Psoas muscle (tissue), 7 donors: ENCODE measurements at regions not wholly inside any gene's neighbourhood (a gene's known extent, or its start where the extent isn't known, plus 50 kb on each side); places are given as distances from the start of the nearest gene placed in this dataset.

Experiments used
- ATAC-seq, 4 donors: fragments of 200-7000 bp; cut with Tn5 transposase; one replicate each; pipeline ENCODE4 v1.9.1; 2020; ENCODE audit warnings: moderate library complexity in 3 of 4, mild to moderate bottlenecking in 2 of 4
- DNase-seq, 2 donors: peaks; one replicate each; pipeline ENCODE4 v3.0.0-alpha.2; 2020
- H3K27ac ChIP-seq: fragments of 200-600 bp; one replicate; pipeline ENCODE4 v1.8.0; 2022
- H3K27me3 ChIP-seq, 3 donors: fragments of 200-600 bp in 1 of 3; one replicate each; pipeline versions ENCODE4 v1.6.1 to v1.8.0; 2013 to 2022; ENCODE audit warnings: low read length in 2 of 3, mild to moderate bottlenecking in 2 of 3, moderate library complexity in 1 of 3; ENCODE audit not compliant: insufficient read depth in 3 of 3
- H3K36me3 ChIP-seq, 2 donors: fragments of 200-600 bp in 1 of 2; one replicate each; pipeline versions ENCODE4 v1.6.1 to v1.8.0; 2013 to 2022; ENCODE audit warnings: low read depth in 1 of 2, mild to moderate bottlenecking in 1 of 2, moderate library complexity in 1 of 2; ENCODE audit not compliant: insufficient read depth in 1 of 2
- H3K4me1 ChIP-seq: fragments of 200-600 bp; one replicate; pipeline ENCODE4 v1.8.0; 2022
- H3K4me3 ChIP-seq: fragments of 200-600 bp; one replicate; pipeline ENCODE4 v1.8.0; 2022; ENCODE audit warnings: mild to moderate bottlenecking
- H3K9me3 ChIP-seq: fragments of 200-600 bp; one replicate; pipeline ENCODE4 v1.8.0; 2022
- WGBS, 3 donors: extraction: QIAGEN DNeasy Blood & Tissue Kit; methylation state at CpG; one replicate each; pipeline versions ENCODE4 v1.1.6 to v1.1.7; 2013; 5-methylcytosine and 5-hydroxymethylcytosine counted together
- intact Hi-C, 2 donors: fragments of 100-400 bp; cut with DNase I; formaldehyde crosslinking; loops; one replicate each; pipeline versions ENCODE4 v1.11.0 to v1.14.2; 2022
- TF ChIP-seq, protein P1 (sequence below): fragments of 200-600 bp; IDR thresholded peaks from one replicate; pipeline ENCODE4 v1.8.0; 2022; ENCODE audit warnings: antibody characterized with exemption
- donor health status: healthy with polysubstance abuse.
- donor health status: DM: no; HTN: no; CAD: no; lungs with moderate emphysema.
- donor health status: Bipolar disorder and iron deficiency.
- donor health status: healthy.
- donor health status: DM: yes; HTN: yes; CAD: no.
- donor health status: DM: no; HTN: no; CAD: no.
- donor health status: DM: yes; HTN: yes; CAD: no.

DNA sequence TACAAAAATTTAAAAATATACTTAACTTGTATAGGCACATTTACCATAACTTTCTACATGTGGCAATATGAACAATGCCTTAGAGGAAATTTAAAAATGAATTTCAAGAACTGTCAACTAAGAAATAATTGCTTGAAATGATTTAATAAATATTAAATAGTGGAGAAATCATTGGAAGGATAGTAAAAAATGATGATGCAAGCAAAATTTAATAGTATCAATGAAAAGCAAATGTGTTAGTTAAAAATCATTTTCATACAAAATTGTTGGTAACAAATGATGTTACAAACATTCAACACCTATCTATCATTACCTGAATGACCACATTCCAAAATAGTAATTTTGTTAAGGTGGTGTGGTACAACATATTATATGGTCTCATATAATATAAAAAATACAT is 331.0 kb downstream of the HAO1 start:
- TF ChIP-seq, protein P1, sequence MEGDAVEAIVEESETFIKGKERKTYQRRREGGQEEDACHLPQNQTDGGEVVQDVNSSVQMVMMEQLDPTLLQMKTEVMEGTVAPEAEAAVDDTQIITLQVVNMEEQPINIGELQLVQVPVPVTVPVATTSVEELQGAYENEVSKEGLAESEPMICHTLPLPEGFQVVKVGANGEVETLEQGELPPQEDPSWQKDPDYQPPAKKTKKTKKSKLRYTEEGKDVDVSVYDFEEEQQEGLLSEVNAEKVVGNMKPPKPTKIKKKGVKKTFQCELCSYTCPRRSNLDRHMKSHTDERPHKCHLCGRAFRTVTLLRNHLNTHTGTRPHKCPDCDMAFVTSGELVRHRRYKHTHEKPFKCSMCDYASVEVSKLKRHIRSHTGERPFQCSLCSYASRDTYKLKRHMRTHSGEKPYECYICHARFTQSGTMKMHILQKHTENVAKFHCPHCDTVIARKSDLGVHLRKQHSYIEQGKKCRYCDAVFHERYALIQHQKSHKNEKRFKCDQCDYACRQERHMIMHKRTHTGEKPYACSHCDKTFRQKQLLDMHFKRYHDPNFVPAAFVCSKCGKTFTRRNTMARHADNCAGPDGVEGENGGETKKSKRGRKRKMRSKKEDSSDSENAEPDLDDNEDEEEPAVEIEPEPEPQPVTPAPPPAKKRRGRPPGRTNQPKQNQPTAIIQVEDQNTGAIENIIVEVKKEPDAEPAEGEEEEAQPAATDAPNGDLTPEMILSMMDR: no peak
- H3K4me3 ChIP-seq: no peak overlapping the region
- H3K27ac ChIP-seq: no peak overlapping the region
- DNase-seq (no peak), ATAC-seq (no peak)
- H3K9me3 ChIP-seq: no peaks in the 10 kb centered on the region
- intact Hi-C loops: no loop called here
- H3K36me3 ChIP-seq: no peaks in the 10 kb centered on the region
- H3K4me1 ChIP-seq: no peaks in the 10 kb centered on the region
- no peaks in the 10 kb centered on the region for H3K27me3 ChIP-seq

DNA sequence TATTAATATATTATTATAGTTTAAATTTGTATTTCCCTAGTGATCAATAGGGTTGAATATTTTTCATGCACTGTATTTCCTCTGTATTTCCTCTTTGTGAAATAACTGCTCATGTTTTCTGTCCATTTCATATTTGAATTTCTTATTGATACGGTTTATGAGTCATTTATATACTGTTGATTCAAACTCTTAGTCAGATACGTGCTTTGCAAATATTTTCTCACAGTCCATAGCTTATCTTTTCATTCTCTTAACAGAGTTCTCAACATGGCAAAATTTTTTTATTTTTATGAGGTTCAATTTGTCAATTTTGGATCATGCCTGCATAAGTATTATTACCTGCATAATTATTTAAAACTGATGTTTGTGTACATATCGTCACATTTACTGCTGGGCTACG is 329.6 kb downstream of the HAO1 start:
- intact Hi-C loops: no loop called here
- DNase-seq: no peak
- H3K4me1 ChIP-seq: no peaks in the 10 kb centered on the region
- H3K9me3 ChIP-seq: no peaks in the 10 kb centered on the region
- H3K27ac ChIP-seq: no peak overlapping the region
- no peaks in the 10 kb centered on the region for H3K27me3 ChIP-seq
- whole genome bisulfite sequencing, 3 donors: 60 to 68% (median 63%) methylated on average over 4 of the region's 4 CpGs
- no peak overlapping the region for H3K4me3 ChIP-seq
- no peaks in the 10 kb centered on the region for H3K36me3 ChIP-seq
- no peak for ATAC-seq
- TF ChIP-seq, protein P1: no peak

DNA sequence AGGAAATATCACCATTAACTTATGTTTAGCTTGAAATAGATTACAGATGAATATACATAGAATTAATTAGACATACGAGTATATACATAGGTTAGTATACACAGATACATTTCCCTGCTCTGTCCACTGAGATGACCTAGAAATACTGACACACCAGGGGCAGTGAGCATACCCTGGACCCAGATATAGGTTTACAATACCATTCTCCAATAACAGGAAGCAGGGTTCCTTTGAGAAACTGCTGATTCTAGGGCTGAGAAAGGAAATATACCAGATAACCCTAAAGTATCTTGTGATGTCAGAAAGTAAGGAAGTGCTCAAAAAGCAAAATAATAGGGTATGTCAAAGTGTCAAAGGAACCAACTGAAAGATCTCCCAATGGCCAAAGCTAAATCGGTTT is 322.5 kb downstream of the HAO1 start:
- Histone ChIP-seq H3K4me1 (no peaks in the 10 kb centered on the region), H3K9me3 (no peaks in the 10 kb centered on the region), H3K36me3 (no peaks in the 10 kb centered on the region), H3K4me3 (no peak overlapping the region), H3K27me3 (no peaks in the 10 kb centered on the region), H3K27ac (no peak overlapping the region)
- TF ChIP-seq, protein P1: no peak
- ATAC-seq (no peak), DNase-seq (no peak)
- 64 to 73% (median 68%) methylated on average over 2 of the region's 2 CpGs for WGBS, 3 donors
- intact Hi-C loops: no loop called here

DNA sequence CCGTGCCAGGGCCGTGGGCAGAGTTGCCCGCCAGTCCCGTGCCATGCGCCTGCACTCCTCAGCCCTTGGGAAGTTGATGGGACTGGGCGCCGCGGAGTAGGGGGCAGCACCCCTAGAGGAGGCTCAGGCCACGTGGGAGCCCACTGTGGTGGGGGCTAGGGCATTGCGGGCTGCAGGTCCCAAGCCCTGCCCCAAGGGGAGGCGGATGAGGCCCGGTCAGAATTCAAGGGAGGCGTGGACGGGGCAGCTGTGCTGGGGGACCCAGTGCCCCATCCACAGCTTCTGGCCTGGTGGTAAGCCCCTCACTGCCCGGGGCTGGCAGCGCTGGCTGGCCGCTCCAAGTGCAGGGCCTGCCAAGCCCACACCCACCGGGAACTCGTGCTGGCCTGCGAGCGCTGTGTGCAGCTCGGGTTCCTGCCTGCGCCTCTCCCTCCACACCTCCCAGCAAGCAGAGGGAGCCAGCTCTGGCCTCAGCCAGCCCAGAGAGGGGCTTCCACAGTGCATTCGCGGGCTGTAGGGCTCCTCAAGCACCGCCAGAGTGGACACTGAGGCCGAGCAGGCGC is 317.8 kb downstream of the HAO1 start:
- H3K9me3 ChIP-seq: no peaks in the 10 kb centered on the region
- H3K4me3 ChIP-seq: no peak overlapping the region
- H3K4me1 ChIP-seq: no peaks in the 10 kb centered on the region
- intact Hi-C loops: no loop called here
- H3K27me3 ChIP-seq: no peaks in the 10 kb centered on the region
- no peak overlapping the region for H3K27ac ChIP-seq
- no peaks in the 10 kb centered on the region for H3K36me3 ChIP-seq
- DNase-seq (no peak), ATAC-seq (no peak)
- 90 to 93% (median 91%) methylated on average over 28 of the region's 28 CpGs for WGBS, 3 donors
- TF ChIP-seq, protein P1: no peak

GRCh38 chr20:7624886-7625285 is 315.4 kb downstream of the HAO1 start:
- Histone ChIP-seq H3K36me3 (no peaks in the 10 kb centered on the region), H3K4me1 (no peaks in the 10 kb centered on the region), H3K27ac (no peak overlapping the region), H3K9me3 (no peaks in the 10 kb centered on the region), H3K27me3 (no peaks in the 10 kb centered on the region), H3K4me3 (no peak overlapping the region)
- intact Hi-C loops: no loop called here
- TF ChIP-seq, protein P1: no peak
- ATAC-seq (no peak), DNase-seq (no peak)
- WGBS, 3 donors: 77 to 83% (median 82%) methylated on average over 5 of the region's 5 CpGs
